ENCODE measurements at regions not wholly inside any gene's neighbourhood (a gene's known extent, or its start where the extent isn't known, plus 50 kb on each side); places are given as distances from the start of the nearest gene placed in this dataset.

DNA sequence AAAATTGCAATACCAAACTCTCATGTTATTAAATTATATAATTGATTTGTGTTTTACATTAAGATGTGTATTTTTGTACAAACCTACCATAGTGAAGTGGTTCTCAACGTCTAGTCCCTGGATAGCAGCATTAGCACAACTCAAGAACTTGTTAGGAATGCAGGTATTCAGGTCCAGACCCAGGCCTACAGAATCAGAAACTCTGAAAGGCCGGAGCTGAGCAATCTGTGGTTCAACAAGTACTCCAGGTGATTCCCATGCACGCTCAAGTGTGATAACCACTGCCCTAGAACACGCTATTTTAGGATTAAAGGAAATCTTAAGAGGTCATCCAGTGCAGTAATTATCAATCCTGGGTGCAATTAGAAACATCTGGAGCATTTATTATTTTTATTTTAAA lies 456.3 kb downstream of the IRS2 start:
- Histone ChIP-seq H3K27ac (ENCODE audit: low read length) (no peak overlapping the region), H3K36me3 (ENCODE audit: insufficient read depth, low read length) (0 out of 2 replicates have a peak, but pooled peaks cover 6% of the 10 kb centered on the region), H3K79me2 (ENCODE audit: insufficient read depth, low read length) (no peaks in the 10 kb centered on the region), H3K27me3 (ENCODE audit: insufficient read depth, low read length, poor library complexity) (no peaks in the 10 kb centered on the region), H3K4me3 (ENCODE audit: low read depth in 1 of 2, low read length in 2 of 2) (no peak overlapping the region), H3K4me2 (ENCODE audit: insufficient read depth, low read length) (no peak overlapping the region), H3K9ac (ENCODE audit: low read depth, low read length) (no peak overlapping the region), H4K20me1 (ENCODE audit: insufficient read depth, low read length) (no peaks in the 10 kb centered on the region), H2AFZ (ENCODE audit: low read depth, low read length) (no peak overlapping the region), H3K9me3 (ENCODE audit: insufficient read depth, low read length, severe bottlenecking) (no peaks in the 10 kb centered on the region), H3K4me1 (ENCODE audit: insufficient read depth, low read length) (no peaks in the 10 kb centered on the region)
- no peak for DNase-seq
- no peak for ATAC-seq (ENCODE audit: insufficient read depth, low read depth)
- TF ChIP-seq, protein P1, sequence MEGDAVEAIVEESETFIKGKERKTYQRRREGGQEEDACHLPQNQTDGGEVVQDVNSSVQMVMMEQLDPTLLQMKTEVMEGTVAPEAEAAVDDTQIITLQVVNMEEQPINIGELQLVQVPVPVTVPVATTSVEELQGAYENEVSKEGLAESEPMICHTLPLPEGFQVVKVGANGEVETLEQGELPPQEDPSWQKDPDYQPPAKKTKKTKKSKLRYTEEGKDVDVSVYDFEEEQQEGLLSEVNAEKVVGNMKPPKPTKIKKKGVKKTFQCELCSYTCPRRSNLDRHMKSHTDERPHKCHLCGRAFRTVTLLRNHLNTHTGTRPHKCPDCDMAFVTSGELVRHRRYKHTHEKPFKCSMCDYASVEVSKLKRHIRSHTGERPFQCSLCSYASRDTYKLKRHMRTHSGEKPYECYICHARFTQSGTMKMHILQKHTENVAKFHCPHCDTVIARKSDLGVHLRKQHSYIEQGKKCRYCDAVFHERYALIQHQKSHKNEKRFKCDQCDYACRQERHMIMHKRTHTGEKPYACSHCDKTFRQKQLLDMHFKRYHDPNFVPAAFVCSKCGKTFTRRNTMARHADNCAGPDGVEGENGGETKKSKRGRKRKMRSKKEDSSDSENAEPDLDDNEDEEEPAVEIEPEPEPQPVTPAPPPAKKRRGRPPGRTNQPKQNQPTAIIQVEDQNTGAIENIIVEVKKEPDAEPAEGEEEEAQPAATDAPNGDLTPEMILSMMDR (IDR thresholded peaks at IDR 0.05; ENCODE audit: borderline replicate concordance, extremely low read depth, low read length, poor library complexity, severe bottlenecking), result no peak
- no peak for TF ChIP-seq EZH2 (IDR thresholded peaks at IDR 0.05; ENCODE audit: borderline replicate concordance, low read depth, low read length, severe bottlenecking)

DNA sequence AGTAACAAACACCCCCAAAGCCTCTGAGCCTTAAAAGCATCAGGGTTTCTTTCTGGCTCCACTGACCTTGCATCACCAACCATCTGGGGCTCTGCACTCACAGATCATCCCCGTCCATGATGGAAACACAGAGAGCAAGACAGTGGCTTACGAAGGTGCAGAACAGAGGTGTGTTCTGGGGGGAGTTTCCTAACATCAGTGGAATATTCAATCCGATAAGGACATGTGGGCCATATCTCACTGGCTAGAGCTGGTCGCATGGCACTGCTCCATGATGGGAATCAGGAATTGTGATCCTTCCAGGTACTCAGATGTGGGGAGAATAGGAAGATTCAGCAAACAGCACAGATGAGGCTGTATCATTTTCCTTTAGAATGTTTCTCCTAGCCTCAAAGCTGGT lies 457.2 kb downstream of the IRS2 start:
- H2AFZ ChIP-seq (ENCODE audit: low read depth, low read length), result no peak overlapping the region
- TF ChIP-seq EZH2 (IDR thresholded peaks at IDR 0.05; ENCODE audit: borderline replicate concordance, low read depth, low read length, severe bottlenecking), result no peak
- TF ChIP-seq, protein P1 (IDR thresholded peaks at IDR 0.05; ENCODE audit: borderline replicate concordance, extremely low read depth, low read length, poor library complexity, severe bottlenecking), result no peak

DNA sequence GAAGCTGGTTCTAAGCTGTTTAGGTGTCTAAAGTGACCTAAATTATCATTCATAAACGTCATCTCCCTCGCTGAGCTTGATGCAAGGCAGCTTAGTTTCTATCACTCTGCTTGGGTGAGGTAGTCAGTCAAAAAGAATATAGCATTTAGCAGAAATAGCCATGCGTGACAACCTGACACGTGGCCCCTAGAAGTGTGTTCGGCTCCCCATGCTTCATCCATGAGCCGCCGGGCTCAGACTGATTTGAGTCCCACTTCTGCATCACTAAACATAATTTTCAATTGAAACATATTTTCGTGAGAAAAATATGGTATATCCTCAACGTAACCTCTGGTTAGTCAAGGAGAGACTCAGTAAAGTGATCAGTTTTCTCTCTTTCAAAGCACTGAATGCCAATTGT lies 459.8 kb downstream of the IRS2 start:
- H3K27me3 ChIP-seq (ENCODE audit: insufficient read depth, low read length, poor library complexity), result no peaks in the 10 kb centered on the region

More for the DNA sequence above, 457.2 kb downstream of the IRS2 start:
- H3K4me3 ChIP-seq (ENCODE audit: low read depth in 1 of 2, low read length in 2 of 2), result no peak overlapping the region
- no peaks in the 10 kb centered on the region for H3K4me1 ChIP-seq (ENCODE audit: insufficient read depth, low read length)
- no peak overlapping the region for H3K9ac ChIP-seq (ENCODE audit: low read depth, low read length)
- DNase-seq (no peak), ATAC-seq (ENCODE audit: insufficient read depth, low read depth) (no peak)
- H3K27ac ChIP-seq (ENCODE audit: low read length), result no peak overlapping the region
- no peaks in the 10 kb centered on the region for H3K79me2 ChIP-seq (ENCODE audit: insufficient read depth, low read length)
- H4K20me1 ChIP-seq (ENCODE audit: insufficient read depth, low read length), result no peaks in the 10 kb centered on the region
- H3K36me3 ChIP-seq (ENCODE audit: insufficient read depth, low read length), result 0 out of 2 replicates have a peak, but pooled peaks cover under 1% of the 10 kb centered on the region
- H3K4me2 ChIP-seq (ENCODE audit: insufficient read depth, low read length), result no peak overlapping the region
- no peaks in the 10 kb centered on the region for H3K27me3 ChIP-seq (ENCODE audit: insufficient read depth, low read length, poor library complexity)
- H3K9me3 ChIP-seq (ENCODE audit: insufficient read depth, low read length, severe bottlenecking), result no peaks in the 10 kb centered on the region

More for the DNA sequence above, 459.8 kb downstream of the IRS2 start:
- Histone ChIP-seq H3K4me2 (ENCODE audit: insufficient read depth, low read length) (no peak overlapping the region), H3K4me1 (ENCODE audit: insufficient read depth, low read length) (no peaks in the 10 kb centered on the region), H2AFZ (ENCODE audit: low read depth, low read length) (no peak overlapping the region), H3K9me3 (ENCODE audit: insufficient read depth, low read length, severe bottlenecking) (no peaks in the 10 kb centered on the region), H3K27ac (ENCODE audit: low read length) (no peak overlapping the region), H3K36me3 (ENCODE audit: insufficient read depth, low read length) (no peaks in the 10 kb centered on the region), H3K4me3 (ENCODE audit: low read depth in 1 of 2, low read length in 2 of 2) (no peak overlapping the region), H3K79me2 (ENCODE audit: insufficient read depth, low read length) (no peaks in the 10 kb centered on the region), H4K20me1 (ENCODE audit: insufficient read depth, low read length) (no peaks in the 10 kb centered on the region), H3K9ac (ENCODE audit: low read depth, low read length) (no peak overlapping the region)
- TF ChIP-seq, protein P1 (IDR thresholded peaks at IDR 0.05; ENCODE audit: borderline replicate concordance, extremely low read depth, low read length, poor library complexity, severe bottlenecking), result no peak
- TF ChIP-seq EZH2 (IDR thresholded peaks at IDR 0.05; ENCODE audit: borderline replicate concordance, low read depth, low read length, severe bottlenecking), result no peak
- ATAC-seq (ENCODE audit: insufficient read depth, low read depth) (no peak), DNase-seq (no peak)

All from DND-41 (cell line).